SH-SY5Y (cell line): ENCODE measurements at regions not wholly inside any gene's neighbourhood (a gene's known extent, or its start where the extent isn't known, plus 50 kb on each side); places are given as distances from the start of the nearest gene placed in this dataset.

Experiments used
- GATA2 ChIP-seq: IDR thresholded peaks from 2 replicates; pipeline ENCODE4 v1.6.1; 2011; ENCODE audit warnings: mild to moderate bottlenecking, low read depth, low read length
- GATA3 ChIP-seq: IDR thresholded peaks from 2 replicates; pipeline ENCODE4 v1.6.1; 2011; ENCODE audit warnings: low read depth, mild to moderate bottlenecking, low read length, moderate library complexity

DNA sequence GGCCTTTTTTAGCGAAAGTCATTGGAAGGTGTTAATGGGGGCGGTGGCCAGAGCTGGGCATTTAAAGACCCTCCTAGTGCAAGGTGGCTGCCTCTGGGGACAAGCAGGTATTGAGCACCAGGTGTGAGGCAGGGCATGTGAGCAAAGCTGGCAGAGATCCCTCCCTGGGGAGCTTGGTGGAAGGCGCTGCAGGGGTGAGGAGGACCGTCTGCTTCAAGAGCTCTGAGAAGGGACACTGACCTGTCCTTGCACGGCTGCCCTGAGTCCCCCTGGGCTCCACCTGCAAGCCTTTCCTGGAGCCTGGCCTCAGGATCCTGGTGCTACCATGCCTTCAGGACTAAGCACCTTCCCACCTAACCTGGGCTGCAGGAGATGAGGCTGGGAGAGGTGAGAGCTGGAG lies 127.0 kb upstream of the CIBAR2 start:
- TF ChIP-seq GATA3, result no peak
- TF ChIP-seq GATA2, result no peak
